Vagina (tissue), 2 donors: ENCODE measurements at regions not wholly inside any gene's neighbourhood (a gene's known extent, or its start where the extent isn't known, plus 50 kb on each side); places are given as distances from the start of the nearest gene placed in this dataset.

Source experiments
- DNase-seq, 2 donors: peaks; one replicate each; pipeline ENCODE4 v3.0.0-alpha.2; 2017; ENCODE audit errors: extremely low spot score in 2 of 2
- H3K27ac ChIP-seq: fragments of 200-600 bp; sonication (generic); one replicate; pipeline ENCODE4 v1.5.1; 2019
- H3K27me3 ChIP-seq: fragments of 200-600 bp; sonication (generic); one replicate; pipeline ENCODE4 v1.5.1; 2019
- H3K36me3 ChIP-seq, 2 donors: fragments of 200-600 bp; sonication (generic); one replicate each; pipeline ENCODE4 v1.5.1; 2017 to 2019
- H3K4me1 ChIP-seq: fragments of 200-600 bp; sonication (generic); one replicate; pipeline ENCODE4 v1.5.1; 2019
- H3K4me3 ChIP-seq, 2 donors: fragments of 200-600 bp; sonication (generic); 1 replicate in 1 of 2; 2 replicates in 1 of 2; pipeline ENCODE4 v1.5.1; 2016 to 2019
- H3K9me3 ChIP-seq: fragments of 200-600 bp; sonication (generic); one replicate; pipeline ENCODE4 v1.5.1; 2019
- CTCF ChIP-seq, 3 experiments: fragments of 450-650 bp in 2 of 3; fragments of 200-600 bp in 1 of 3; sonication (generic) in 1 of 3; IDR thresholded peaks; one replicate each; pipeline ENCODE4 v1.5.1; 2017 to 2019; ENCODE audit warnings: antibody characterized with exemption in 3 of 3, mild to moderate bottlenecking in 2 of 3, moderate library complexity in 2 of 3
- POLR2A ChIP-seq, 2 donors: fragments of 450-650 bp; IDR thresholded peaks; one replicate each; pipeline ENCODE4 v1.6.1; 2017; ENCODE audit warnings: antibody characterized with exemption in 2 of 2, mild to moderate bottlenecking in 2 of 2, moderate library complexity in 2 of 2
- POLR2AphosphoS5 ChIP-seq, 2 donors: sonication (generic); formaldehyde crosslinking; IDR thresholded peaks; one replicate each; pipeline ENCODE4 v1.9.0; 2017; ENCODE audit warnings: antibody characterized with exemption in 2 of 2, mild to moderate bottlenecking in 2 of 2, low read depth in 1 of 2; ENCODE audit not compliant: insufficient read depth in 1 of 2
- intact Hi-C: fragments of 100-400 bp; cut with DNase I; formaldehyde crosslinking; loops from one replicate; pipeline ENCODE4 v1.15.1; 2023

GRCh38 chr2:71744781-71745180 is 291.4 kb downstream of the DYSF start:
- Histone ChIP-seq H3K9me3 (no peaks in the 10 kb centered on the region), H3K4me1 (peaks cover 67% of the 10 kb centered on the region), H3K4me3 (no peak overlapping the region), H3K27ac (no peak overlapping the region), H3K27me3 (no peaks in the 10 kb centered on the region), H3K36me3 (no peaks in the 10 kb centered on the region)
- intact Hi-C loops = no loop called here
- DNase-seq = no peak
- TF ChIP-seq POLR2A (IDR thresholded peaks at IDR 0.05) = no peak
- TF ChIP-seq CTCF (IDR thresholded peaks at IDR 0.05) = no peak
- no peak for TF ChIP-seq POLR2AphosphoS5 (IDR thresholded peaks at IDR 0.05; ENCODE audit: insufficient read depth in 1 of 2, low read depth in 1 of 2)

DNA sequence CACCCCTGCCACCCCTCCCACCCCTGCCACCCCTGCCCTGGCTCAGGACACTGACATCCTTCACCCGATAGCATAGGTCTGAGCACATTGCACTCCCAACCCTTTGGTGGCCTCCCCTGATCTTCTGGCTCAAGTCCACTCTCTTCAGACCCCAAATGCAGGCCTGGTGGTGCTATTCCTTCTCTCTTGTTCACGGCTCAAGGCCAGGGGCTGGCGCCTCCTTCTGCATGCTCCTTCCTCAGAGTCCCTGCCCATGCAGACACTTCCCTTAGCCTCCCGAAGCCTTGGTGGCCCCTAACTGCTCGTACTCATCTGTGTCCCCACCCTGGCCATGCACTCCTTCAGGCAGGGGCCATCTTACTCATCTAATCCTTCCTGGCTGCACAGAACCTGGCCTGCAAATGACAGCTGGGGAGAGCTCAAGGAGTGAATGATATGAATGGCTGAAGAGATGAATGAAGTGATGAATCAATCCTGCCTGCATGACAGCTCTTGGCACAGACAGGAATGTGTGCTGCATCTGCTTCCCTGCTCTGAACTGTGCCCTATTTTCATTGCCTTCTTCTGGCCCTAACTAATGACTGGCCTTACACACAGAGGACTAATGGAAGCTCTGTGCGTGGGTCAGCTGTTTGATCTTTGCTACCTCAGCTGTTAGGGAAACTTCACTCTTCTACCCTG is 290.8 kb downstream of the DYSF start:
- Histone ChIP-seq H3K27me3 (no peaks in the 10 kb centered on the region), H3K4me3 (no peak overlapping the region), H3K4me1 (peaks cover 61% of the 10 kb centered on the region), H3K27ac (peak overlapping the region; percentile 22), H3K36me3 (no peaks in the 10 kb centered on the region), H3K9me3 (no peaks in the 10 kb centered on the region)
- DNase-seq = no peak
- intact Hi-C loops = no loop called here
- TF ChIP-seq CTCF (IDR thresholded peaks at IDR 0.05) (no peak), POLR2AphosphoS5 (IDR thresholded peaks at IDR 0.05; ENCODE audit: insufficient read depth in 1 of 2, low read depth in 1 of 2) (no peak), POLR2A (IDR thresholded peaks at IDR 0.05) (no peak)

DNA sequence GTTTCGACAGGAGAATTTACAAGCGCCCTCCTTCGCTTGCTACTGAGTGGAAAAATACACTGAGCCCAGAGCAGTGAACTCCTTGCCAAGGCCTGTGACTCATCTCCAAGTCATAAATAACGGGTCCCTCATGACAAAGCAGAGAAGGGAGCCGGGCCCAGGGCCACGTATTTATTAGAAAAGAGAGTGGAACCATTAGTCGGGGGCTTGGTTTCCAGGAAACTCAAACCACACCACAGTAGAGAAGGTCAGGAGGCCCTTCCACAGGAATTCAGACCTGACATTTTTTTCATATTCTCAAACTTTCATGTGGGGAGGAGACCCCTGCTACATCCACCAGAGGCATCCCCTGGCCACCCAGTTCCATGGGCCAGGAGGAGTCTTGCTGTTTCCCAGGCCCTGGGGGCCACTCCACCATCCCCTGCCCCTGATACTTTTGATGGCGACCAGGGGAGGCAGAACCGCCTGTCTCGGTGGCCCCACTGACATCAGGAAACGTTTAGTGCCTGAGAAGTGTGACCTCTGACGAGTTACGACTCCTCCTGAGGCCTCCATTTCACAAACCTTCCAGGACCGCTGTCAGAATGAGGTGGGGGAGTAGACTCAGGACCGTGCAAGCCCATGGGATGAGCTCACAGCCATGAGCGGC is 289.7 kb downstream of the DYSF start:
- Histone ChIP-seq H3K36me3 (no peaks in the 10 kb centered on the region), H3K27me3 (no peaks in the 10 kb centered on the region), H3K4me1 (peaks cover 51% of the 10 kb centered on the region), H3K9me3 (no peaks in the 10 kb centered on the region), H3K4me3 (no peak overlapping the region), H3K27ac (peak overlapping the region; percentile 28)
- TF ChIP-seq CTCF (IDR thresholded peaks at IDR 0.05) (no peak), POLR2AphosphoS5 (IDR thresholded peaks at IDR 0.05; ENCODE audit: insufficient read depth in 1 of 2, low read depth in 1 of 2) (peak; percentile 59 to 79)
- intact Hi-C loops = no loop called here
- DNase-seq = peak in 1 of 2 donors; percentile 96

GRCh38 chr2:71736986-71737385 is 283.6 kb downstream of the DYSF start:
- no peaks in the 10 kb centered on the region for H3K4me1 ChIP-seq
- no peak overlapping the region for H3K4me3 ChIP-seq
- TF ChIP-seq POLR2A (IDR thresholded peaks at IDR 0.05) (no peak), POLR2AphosphoS5 (IDR thresholded peaks at IDR 0.05; ENCODE audit: insufficient read depth in 1 of 2, low read depth in 1 of 2) (no peak), CTCF (IDR thresholded peaks at IDR 0.05) (no peak)
- DNase-seq = no peak
- H3K27me3 ChIP-seq = no peaks in the 10 kb centered on the region
- no peaks in the 10 kb centered on the region for H3K9me3 ChIP-seq
- no peak overlapping the region for H3K27ac ChIP-seq
- no peaks in the 10 kb centered on the region for H3K36me3 ChIP-seq
- intact Hi-C loops = no loop called here
